ENCODE measurements at regions not wholly inside any gene's neighbourhood (a gene's known extent, or its start where the extent isn't known, plus 50 kb on each side); places are given as distances from the start of the nearest gene placed in this dataset.
A peak's percentile ranks its signal among the peaks of the same experiment; 100 is the strongest.

DNA sequence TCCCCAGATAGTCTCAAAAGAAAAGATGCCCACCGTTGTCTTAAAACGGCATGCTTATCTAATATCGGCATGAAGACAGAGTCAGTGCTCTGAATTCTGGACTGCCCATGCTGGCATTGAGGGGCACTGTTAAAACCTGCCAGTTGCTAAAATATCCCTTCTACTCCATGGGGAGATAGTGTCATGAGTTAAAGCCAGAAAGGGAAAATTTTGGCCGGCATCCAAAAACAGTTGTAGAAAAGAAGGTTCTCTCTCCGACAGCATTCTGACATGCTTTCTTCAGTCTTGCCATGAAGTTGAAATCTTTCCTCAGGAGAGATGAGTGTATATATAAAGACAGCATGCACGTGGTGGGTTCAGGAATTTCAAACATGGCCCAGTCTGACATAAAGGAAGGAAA is 401.3 kb upstream of the PIK3C3 start:
- no peak for ATAC-seq
- no peak for DNase-seq (ENCODE audit: low spot score)

DNA sequence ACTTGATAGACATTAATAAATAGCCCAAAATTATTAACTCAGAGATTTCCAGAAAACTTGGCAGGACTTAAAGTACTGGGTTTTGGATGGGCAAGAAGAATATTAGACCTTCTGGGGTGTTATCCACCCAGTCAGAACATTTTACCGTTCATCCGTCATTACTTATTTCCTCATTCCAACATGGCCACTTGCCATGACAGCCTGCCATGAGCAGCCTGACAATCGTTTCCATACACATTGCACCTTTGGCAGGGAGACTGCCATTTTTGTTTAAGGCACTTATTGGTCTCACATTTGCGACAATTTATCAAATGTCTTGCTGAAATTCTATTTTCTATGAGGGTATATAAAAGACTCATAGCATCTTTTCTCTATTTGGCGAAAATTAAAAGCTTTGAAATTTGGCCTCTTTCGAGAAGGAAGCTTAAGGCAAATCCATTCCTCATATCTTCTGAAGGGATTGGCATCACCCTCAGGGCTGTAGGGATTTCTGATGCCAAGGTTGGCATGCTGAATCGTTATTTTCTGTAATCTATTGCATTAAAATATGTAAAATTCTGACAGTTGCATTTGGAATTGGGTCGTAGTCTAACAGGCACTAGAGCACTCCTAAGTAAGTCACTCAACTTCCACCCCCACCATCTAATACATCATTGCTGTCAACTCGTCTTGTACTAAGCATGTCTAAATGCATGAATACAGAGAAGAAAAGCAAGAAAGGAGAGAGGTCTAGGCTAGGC is 406.3 kb upstream of the PIK3C3 start:
- no peak for ATAC-seq
- DNase-seq (ENCODE audit: low spot score), result no peak

DNA sequence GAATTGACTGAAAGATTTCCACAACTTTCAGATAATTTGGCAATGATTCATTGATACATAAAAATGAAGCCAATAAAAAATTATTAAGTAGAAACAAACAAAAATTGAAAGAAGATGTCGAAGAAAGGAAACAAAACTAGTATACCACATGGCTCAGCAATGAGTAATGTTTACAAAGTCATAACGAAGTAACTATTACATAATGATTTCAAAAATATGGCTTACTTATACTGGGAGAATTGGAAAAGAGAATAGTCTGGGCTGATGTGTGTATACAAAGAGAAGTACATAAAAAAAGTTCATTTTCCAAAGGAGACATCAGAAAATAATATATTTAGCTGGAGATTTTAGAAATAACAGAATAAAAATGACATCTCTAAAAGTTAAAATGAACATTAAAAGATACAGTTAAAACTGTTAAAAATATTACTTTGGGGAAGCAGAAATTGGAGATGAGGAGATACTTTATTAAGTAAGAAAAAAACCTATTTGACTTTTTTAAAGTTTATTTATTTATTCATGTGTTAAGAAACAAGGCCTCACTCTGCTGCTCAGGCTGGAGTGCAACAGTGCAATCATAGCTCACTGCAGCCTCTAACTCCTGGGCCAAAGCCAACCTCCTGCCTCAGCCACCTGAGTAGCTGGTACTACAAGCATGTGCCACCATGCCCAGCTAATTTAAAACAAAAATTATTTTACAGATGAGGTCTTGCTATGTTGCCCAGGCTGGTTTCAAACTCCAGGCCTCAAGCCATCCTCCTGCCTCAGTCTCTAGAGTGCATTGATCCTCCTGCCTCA is 409.7 kb upstream of the PIK3C3 start:
- no peak for ATAC-seq
- DNase-seq (ENCODE audit: low spot score), result no peak

DNA sequence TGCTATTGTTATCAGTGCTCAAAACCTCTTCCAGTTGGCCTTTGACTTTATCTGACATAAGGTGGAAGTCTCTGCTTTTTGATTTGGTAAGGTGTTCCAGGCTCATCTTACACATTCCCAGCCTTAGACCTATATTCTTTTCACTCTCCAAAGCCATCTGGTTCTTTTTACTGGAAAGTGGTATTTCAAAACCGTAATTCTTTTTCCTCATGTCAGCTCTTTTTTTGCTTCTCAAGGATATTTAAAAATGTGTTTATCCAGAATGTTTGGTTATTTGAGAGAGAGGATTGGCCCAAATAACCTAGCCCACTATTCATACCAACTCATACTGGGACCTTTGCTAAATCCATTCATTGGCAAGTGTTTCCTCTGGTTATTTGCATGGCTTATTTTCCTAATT is 411.2 kb upstream of the PIK3C3 start:
- ATAC-seq (no peak), DNase-seq (ENCODE audit: low spot score) (no peak)

DNA sequence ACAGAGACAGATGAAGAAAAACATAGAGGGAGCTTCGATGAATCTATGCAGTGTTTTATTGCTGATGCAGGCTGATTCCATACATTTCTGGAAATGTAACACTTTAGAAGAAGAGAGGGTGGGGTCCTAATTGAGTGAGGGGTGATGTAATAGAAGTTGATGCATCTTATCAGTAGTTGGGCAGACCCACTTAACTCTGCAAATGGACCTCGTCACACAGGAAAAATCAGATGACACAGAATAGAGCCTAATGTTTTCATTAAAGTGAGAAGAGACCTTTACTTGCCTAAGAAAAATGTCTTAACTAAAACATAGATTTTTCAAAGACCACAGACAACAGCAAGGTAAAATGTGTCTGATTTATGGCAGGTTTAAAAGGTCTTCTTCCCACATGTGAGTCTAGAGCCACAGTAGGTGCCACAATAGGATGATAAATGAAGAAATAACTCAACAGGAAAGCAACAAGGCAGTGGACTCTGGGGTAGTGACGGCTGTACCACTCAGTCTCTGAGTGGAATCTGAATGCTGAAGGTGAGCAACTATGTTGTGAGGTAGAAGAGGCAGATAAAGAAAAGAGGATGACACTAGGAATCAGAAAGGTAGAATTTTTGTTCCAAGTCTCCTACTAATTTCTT is 414.7 kb upstream of the PIK3C3 start:
- no peak for DNase-seq (ENCODE audit: low spot score)
- ATAC-seq, result no peak

DNA sequence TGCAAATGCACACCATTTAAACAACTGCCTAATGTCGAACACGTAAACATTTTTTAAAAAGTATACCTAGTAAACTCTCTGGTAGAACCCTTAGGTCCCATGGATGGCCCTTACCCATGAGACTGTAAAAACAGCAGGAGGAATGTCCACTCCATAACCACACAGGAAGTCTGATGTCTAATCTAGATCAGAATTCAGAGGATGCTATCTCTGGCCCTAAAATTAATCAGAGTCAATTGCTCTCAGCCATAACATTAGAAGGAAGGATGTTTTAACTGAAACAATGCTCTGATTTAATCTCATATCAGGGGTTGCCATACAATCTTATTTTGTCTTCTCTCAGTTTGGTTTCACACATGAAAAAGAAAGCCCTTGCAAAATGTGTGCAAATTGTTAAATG is 416.3 kb upstream of the PIK3C3 start:
- ATAC-seq (no peak), DNase-seq (ENCODE audit: low spot score) (no peak)

DNA sequence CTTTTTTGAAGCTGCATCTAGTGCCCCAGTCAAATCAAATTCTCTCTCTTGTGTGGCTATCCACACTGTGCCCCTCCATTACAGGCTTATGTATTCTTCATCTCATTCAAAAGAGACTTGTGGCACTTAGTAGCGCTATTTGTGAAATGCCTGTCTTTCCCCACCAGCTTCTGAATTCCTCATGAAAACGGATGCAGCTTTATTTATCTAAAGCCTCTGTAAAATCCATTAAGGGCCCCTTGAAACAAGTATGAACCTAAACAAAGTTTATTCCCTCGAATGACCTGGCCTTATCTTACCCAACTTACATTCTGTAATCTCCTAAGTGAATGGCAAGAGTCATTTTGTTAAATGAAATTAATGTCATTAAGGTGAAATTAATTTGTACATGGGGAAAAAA is 417.4 kb upstream of the PIK3C3 start:
- no peak for ATAC-seq
- no peak for DNase-seq (ENCODE audit: low spot score)

DNA sequence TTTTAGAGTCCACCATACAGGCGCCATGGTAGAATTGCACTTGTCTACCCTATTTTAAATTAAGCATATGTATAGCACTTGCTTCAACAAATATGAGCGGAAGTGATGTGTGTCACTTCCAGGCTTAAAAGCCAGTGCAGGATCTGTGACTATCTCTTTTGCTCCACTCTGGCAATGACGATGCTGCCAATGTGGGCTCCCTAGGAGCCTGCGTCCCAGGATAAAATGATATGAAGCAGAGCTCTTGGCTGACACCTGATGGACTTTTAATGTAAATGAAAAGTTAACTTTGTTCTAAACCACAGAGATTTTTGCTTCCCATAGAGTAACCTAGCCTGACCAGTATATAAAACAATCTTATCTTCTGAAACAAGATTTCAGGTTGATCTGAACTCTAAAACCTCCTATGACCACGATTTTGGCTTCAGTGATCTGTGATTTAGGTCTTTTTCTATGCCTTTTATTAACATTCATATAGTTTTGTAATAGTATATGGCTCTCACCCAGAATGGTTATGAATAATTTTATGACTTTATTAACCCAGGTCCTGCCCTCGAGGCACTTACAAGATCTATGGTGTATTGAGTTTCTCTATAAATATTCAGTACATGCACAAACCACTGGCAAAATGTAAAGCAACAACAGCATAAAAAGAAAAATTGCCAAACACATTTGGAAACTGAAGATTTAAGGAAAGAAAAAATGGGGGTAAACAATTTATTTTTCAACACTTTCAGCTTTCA is 422.5 kb upstream of the PIK3C3 start:
- DNase-seq (ENCODE audit: low spot score), result no peak
- peak; percentile 34 for ATAC-seq

DNA sequence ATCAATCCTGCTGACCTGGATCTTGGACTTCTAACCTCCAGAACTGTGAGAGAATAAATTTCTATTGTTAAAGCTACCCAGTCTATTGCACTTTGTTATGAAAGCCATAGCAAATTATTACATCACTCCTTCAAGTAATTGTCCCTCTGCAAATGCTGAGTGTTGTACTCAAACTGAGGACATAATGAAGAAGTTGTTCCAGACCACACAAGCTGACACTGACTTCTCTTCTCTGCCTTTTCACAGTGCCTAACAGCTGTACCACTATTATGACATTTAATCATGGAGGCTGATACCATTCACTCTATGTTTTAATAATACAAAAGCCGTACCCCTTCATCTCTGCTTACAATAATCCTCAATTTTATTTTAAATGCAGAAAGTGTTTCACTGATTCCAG is 424.1 kb upstream of the PIK3C3 start:
- no peak for ATAC-seq
- DNase-seq (ENCODE audit: low spot score), result no peak

DNA sequence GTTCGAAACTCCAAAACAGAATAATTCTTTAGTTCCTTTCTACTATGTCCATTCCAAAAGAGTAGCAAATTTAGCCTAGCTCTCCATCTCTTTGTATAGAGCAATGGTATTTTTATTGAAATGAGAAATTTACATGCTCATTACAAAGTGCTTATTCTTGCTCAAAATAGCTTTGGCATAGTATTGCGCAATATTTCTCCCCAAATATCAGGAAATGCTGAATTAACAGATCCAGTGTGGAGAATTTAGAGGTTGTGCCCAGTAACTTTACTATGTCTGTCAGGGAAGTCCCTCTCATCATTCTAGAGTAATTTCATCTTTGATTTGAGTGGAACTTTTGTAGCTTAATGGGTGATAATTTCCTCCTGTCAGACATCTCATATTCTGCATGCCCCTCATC is 425.9 kb upstream of the PIK3C3 start:
- ATAC-seq (no peak), DNase-seq (ENCODE audit: low spot score) (no peak)

DNA sequence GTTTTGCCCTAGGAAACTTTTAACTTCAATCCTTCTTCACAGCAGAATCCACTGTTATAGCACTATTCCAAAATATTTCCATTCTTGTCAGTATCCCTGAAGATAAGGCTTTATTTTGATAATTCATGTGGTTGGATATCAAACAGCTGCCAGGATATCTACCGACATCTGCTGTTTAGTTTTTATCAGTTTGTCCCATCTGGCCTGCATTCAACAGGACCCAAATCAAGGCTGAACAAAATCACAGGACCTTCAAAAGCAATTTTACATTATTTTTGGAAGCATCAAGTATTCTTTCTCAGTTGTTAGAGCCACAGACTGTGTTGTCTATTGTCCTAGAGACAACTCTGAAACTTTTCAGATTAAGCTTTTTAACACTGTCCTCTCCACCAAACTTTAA is 429.0 kb upstream of the PIK3C3 start:
- DNase-seq (ENCODE audit: low spot score) (no peak), ATAC-seq (no peak)

DNA sequence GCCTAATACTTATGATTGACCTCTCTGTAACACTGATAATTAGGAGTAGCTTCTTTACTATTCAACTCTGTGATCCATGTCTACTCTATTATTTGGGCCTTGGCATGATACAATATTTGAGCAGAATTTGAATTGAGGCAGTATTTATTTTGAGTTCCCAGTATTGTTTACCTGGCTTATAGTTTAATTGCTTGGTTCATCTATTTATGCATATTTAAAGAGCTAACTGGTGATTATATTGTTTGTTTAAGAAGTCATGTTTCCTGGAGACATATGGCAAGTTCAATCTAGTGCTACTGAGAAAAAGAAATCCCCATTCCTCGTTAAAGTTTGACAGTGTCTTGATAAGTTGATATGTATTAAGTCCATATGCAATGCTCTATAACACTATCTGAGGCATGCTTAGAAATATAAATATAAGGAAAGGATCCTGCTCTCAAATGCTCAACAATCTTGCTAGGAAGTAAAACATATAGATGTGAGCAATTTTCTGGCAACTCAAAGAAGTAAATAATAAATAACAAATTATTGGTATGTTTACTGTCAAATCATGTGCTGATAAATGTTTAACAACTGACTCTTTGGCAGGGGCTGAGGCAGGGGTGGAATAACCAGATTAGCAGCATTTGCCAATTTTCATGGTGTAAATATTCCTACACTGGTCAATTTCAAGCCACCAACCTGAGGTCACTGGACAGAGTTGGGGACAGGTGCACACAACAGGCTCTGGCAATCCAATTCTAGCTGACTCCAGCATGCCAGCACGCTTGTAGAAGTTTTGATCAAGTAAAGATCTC is 430.2 kb upstream of the PIK3C3 start:
- ATAC-seq, result no peak
- no peak for DNase-seq (ENCODE audit: low spot score)

DNA sequence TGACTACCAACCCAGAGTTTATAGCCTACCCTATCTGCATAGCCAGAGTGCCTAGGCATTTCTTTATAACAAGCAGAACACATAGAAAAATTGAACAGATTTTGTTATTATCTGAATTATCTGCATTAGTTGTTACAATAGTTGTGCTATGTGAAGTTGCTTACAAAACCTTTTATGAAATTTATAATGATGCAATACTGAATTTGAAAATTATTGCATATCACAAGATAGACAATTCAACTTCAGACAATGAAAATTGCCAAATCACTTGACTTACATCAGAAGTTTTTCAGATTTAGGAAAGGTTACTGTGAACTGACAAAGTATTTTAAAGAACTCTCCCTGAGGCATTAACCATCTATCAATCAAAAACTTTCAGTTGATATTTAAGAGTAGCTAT is 437.9 kb upstream of the PIK3C3 start:
- ATAC-seq (no peak), DNase-seq (ENCODE audit: low spot score) (no peak)

DNA sequence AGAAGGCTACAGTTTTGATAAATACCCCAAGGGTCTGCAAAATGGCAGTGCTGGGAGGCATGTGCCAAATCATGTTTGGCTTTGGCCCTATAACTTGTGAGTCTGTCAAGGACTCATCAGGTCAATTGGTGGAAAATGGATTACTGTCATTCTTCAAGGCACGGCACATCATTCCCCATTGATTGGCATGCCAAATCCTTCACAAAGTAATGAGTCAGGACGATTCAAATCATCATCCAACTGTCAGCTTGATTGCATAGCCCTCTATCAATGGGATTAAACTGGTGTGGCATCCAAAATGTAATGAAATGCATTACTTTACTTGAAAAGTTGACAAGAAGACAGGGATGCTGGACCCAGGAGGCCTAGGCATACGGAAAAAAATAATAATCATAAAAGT is 441.6 kb upstream of the PIK3C3 start:
- DNase-seq (ENCODE audit: low spot score), result no peak
- ATAC-seq, result no peak

DNA sequence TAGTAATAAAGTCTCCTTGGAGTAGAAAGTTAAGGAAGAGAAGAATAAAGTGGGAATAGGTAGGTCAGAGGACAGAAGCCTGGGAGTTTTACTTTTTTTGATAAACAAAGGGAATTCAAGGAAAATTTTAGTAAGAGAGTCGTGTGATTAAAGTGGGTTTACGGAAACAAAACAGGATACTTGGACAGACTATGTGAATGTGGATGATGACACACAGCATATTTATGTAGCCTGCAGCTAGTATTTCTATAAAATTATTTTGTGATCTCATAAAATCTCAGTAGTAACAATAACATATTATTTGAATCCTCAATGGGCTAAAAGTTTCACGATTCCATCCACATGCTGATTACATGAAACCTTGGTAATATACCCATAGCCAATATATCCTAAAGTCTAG is 450.7 kb upstream of the PIK3C3 start:
- no peak for ATAC-seq
- DNase-seq (ENCODE audit: low spot score), result no peak

DNA sequence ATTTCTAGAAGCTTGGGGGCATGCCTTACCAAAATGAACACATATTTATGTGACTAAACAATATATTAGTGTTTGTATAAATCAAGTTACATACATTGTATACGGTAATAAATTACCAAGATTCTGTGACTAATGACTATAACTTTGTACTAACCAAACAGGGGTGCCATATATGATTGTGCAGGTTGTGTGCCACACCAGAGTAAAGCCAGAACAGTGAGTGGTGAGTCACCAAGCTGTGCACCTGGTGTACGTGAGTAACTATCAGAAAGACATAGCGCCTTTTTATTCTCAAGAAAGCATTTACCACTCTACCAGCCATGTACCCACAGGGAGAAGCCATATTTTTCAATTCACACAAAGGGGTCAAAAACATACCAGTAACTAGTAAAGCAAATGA is 453.2 kb upstream of the PIK3C3 start:
- no peak for DNase-seq (ENCODE audit: low spot score)
- ATAC-seq, result no peak

DNA sequence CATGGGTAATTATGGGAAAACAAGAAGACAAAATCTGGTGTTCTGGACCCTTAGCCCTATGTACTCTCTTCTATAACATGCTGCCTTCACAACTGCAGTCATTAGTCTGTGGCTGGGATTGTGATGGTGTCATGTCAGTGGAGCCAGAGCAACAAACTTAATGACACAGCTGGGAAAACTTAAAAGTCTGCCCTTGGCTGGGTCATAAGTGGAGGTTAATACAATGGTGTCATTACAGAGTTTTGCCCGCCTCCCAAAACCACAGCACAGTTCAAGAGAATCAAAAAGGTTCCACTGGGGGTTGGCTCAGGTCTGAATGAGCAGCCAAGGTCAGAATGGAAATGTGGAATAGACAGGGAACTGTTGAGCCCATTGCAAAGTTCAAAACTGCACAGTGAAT is 455.7 kb upstream of the PIK3C3 start:
- ATAC-seq, result no peak
- DNase-seq (ENCODE audit: low spot score), result no peak

DNA sequence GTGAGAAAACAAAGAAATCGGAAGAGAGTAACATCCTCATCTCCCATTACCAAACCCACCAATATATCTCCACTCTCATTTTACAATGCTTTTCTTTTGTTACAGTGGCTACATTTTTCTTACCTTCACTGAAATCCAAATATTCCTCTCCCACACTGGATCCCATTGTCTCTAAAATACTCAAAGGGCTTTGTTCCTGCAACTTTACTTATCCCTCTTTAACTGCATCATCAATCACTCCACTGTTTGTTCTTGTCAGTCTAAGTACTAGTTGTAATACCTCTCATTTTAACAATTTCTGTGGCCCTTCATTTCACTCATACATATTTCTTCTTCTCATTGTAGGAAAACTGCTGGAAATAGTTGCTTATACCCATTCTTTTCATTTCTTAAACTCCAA is 464.2 kb upstream of the PIK3C3 start:
- DNase-seq (ENCODE audit: low spot score), result no peak
- no peak for ATAC-seq

DNA sequence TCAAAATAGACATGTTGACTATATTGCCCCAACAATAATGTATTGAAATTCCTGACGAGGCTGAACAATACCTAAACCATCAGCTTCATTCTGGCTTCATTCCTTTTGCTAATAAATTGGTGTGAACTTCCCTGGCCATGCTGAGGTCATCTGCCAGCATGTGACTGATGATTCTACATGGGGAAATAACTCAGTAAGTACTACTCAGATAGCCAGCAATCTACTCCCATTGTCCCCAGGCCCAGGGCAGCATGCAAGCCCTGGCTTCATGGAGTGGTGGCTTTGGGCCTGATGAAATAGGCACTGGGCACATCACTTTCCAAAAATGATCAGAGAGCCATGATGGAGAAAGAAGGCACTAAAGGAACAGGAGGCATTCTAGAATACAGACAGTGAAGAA is 468.5 kb upstream of the PIK3C3 start:
- ATAC-seq (no peak), DNase-seq (ENCODE audit: low spot score) (no peak)

DNA sequence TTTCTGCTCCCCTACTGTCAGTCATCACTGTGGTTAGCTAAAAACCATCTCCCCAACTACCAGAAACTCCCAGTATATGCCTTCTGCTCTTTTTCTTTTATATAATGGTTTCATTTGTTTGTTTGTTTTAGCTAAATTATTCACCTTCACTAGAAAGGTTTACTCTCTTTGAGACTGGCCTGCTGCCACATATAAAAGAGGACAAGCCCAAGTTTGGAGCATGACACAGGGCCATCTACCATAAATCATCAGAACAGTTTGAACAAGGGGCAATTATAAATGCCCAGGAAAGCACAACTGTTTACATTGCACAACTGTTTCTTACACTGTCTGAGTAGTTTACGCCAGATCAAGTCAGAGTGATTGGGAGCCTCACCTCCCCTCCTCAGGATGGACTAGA is 471.0 kb upstream of the PIK3C3 start:
- ATAC-seq, result no peak
- no peak for DNase-seq (ENCODE audit: low spot score)

DNA sequence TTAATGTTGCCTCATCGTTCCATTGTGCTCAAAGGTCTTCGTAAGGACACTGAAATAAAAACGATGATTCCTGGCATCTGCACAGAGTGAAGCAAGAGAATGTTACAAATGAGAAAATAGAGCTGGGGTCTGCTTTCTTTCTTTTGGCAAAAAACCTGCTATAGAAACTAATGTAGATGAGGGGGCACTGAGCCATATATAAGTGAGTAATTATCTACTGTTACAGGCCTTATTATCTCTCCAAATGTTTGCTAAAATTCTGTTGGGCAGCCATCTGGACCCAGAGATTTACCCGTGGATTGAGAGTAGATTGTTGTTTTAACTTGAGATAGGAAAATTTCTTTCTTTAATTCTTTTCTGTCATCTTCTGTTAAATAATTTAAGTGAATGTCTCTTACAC is 472.5 kb upstream of the PIK3C3 start:
- no peak for DNase-seq (ENCODE audit: low spot score)
- no peak for ATAC-seq
